ENCODE measurements at regions not wholly inside any gene's neighbourhood (a gene's known extent, or its start where the extent isn't known, plus 50 kb on each side); places are given as distances from the start of the nearest gene placed in this dataset.
A peak's percentile ranks its signal among the peaks of the same experiment; 100 is the strongest.

DNA sequence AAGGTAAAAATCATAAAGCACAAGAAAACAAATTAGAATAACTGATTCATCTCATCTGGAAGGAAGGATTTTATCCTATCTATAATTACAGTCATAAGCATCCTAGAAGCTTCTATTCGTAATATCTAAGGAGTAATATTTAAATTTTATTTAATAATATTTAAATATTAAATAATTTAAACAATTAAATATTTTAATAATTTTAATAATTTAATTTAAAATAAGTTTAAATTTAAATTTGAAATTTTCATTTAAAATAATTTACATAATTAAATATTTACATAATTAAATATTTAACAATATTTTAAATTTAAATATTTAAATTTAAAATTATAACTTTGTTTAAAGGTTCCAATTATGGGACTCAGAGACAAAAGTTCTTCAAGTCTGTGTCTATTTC is 127.5 kb upstream of the GK2 start:
- ATAC-seq (ENCODE audit: insufficient number of reproducible peaks, low FRiP score, low read depth), result no peak
- no peaks in the 10 kb centered on the region for H3K36me3 ChIP-seq
- no peaks in the 10 kb centered on the region for H3K9me3 ChIP-seq
- no peak for DNase-seq (ENCODE audit: low spot score)
- no peaks in the 10 kb centered on the region for H3K27me3 ChIP-seq (replicated peaks; ENCODE audit: insufficient read depth)
- H3K4me3 ChIP-seq, result no peak overlapping the region
- TF ChIP-seq CTCF (IDR thresholded peaks at IDR 0.05), result no peak
- no peak overlapping the region for H3K27ac ChIP-seq
- no peaks in the 10 kb centered on the region for H3K4me1 ChIP-seq (ENCODE audit: control insufficient read depth in 1 of 2, low read depth in 2 of 2)

- Histone ChIP-seq H3K4me3 (no peak overlapping the region), H3K27me3 (replicated peaks; ENCODE audit: insufficient read depth) (no peaks in the 10 kb centered on the region), H3K4me1 (ENCODE audit: control insufficient read depth in 1 of 2, low read depth in 2 of 2) (peaks cover 0 to 7% of the 10 kb centered on the region in 2 donors), H3K9me3 (no peaks in the 10 kb centered on the region), H3K27ac (no peak overlapping the region), H3K36me3 (no peaks in the 10 kb centered on the region)
- ATAC-seq (ENCODE audit: insufficient number of reproducible peaks, low FRiP score, low read depth) (no peak), DNase-seq (ENCODE audit: low spot score) (no peak)
- no peak for TF ChIP-seq CTCF (IDR thresholded peaks at IDR 0.05)
These were observed 120.2 kb upstream of the GK2 start for GRCh38 chr4:79528241-79528706.

DNA sequence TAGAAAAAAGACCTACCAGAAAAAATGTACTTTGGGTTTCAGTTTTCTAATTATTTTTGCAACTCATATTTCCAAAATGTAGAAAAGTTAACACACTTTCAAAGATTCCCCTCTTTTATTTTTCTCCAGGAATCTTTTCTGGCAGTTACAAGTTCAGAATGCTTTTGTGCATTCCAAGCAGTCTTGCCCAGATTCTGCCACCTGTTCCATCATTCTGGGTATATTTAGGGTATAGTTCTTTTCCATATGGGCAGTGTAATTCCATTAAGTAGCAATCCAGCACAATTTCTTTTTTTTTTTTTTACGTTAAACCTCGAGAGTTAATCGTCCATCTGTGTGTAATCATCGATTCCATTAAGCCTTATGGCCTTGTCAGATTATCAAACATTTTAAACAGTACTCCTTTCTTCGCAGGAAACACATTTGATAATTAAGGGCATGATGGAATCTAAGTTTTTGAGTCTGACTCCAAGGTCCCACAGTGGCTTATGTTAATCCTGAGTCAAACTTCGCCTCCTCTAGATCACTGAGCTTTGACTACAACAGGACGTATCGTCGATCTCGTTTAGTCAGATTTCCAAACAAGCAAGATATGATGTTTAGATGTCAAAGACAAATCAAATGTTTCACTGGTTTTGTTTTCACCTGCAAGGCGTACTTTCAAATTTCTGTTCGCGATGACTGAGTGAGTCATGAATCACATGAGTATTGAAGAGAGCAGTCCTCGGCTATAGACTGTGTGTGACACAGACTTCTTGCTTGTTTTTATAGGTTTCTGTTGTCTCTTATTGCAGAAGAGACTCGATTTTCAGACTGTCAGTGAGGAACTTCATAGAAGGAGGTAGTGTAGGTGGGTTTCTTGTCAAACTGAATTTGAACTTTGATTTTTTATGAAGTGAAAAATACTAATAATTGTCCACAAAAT is 118.9 kb upstream of the GK2 start:
- Histone ChIP-seq H3K27me3 (replicated peaks; ENCODE audit: insufficient read depth) (no peaks in the 10 kb centered on the region), H3K27ac (no peak overlapping the region), H3K4me1 (ENCODE audit: control insufficient read depth in 1 of 2, low read depth in 2 of 2) (peaks cover 0 to 7% of the 10 kb centered on the region in 2 donors), H3K4me3 (no peak overlapping the region), H3K36me3 (no peaks in the 10 kb centered on the region), H3K9me3 (no peaks in the 10 kb centered on the region)
- no peak for ATAC-seq (ENCODE audit: insufficient number of reproducible peaks, low FRiP score, low read depth)
- TF ChIP-seq CTCF (IDR thresholded peaks at IDR 0.05), result no peak
- no peak for DNase-seq (ENCODE audit: low spot score)

- DNase-seq (ENCODE audit: low spot score) (no peak), ATAC-seq (ENCODE audit: insufficient number of reproducible peaks, low FRiP score, low read depth) (no peak)
- Histone ChIP-seq H3K27me3 (replicated peaks; ENCODE audit: insufficient read depth) (no peaks in the 10 kb centered on the region), H3K4me3 (no peak overlapping the region), H3K4me1 (ENCODE audit: control insufficient read depth in 1 of 2, low read depth in 2 of 2) (peaks cover 8 to 26% of the 10 kb centered on the region in 2 donors), H3K27ac (no peak overlapping the region), H3K9me3 (no peaks in the 10 kb centered on the region), H3K36me3 (no peaks in the 10 kb centered on the region)
- TF ChIP-seq CTCF (IDR thresholded peaks at IDR 0.05), result no peak
These were observed 108.1 kb upstream of the GK2 start for GRCh38 chr4:79516114-79516513.

DNA sequence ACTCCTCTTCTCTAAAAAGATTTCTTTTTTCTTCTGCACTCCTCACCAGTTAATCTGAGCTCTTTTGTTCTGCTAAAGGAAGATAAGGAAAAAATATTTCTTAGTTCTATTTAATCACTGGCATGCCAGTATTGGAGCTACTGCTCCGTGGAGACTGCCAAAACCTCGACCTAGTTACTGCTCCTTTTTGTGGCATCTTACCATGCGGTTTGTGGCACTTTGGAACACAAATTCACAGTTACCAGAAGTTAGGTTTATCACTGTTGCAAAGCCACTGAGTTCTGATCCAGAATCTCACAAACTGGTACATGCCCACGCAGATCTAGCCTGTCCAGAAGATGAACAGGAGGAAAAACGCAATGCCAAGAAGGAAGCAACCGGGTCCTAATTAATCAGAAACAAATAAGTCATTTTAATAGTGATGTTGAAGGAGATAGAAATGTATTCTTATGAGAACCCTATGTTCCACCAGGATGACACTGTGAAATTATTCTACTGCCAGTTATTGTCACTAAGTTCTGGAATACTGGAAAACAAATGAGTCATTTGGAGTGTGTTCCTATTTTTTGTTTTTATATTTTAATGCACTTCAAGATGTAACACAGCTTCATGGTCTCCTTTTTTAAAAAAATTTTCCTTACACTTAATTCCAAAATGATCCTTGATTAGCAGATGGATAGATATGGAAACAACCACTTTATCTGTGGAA is 106.7 kb upstream of the GK2 start:
- Histone ChIP-seq H3K27ac (no peak overlapping the region), H3K4me3 (peak overlapping the region; percentile 24), H3K27me3 (replicated peaks; ENCODE audit: insufficient read depth) (no peaks in the 10 kb centered on the region), H3K9me3 (no peaks in the 10 kb centered on the region), H3K36me3 (no peaks in the 10 kb centered on the region), H3K4me1 (ENCODE audit: control insufficient read depth in 1 of 2, low read depth in 2 of 2) (peaks cover 8 to 26% of the 10 kb centered on the region in 2 donors)
- ATAC-seq (ENCODE audit: insufficient number of reproducible peaks, low FRiP score, low read depth) (no peak), DNase-seq (ENCODE audit: low spot score) (no peak)
- no peak for TF ChIP-seq CTCF (IDR thresholded peaks at IDR 0.05)

Measured in thoracic aorta (tissue), 2 donors.